ENCODE measurements at regions not wholly inside any gene's neighbourhood (a gene's known extent, or its start where the extent isn't known, plus 50 kb on each side); places are given as distances from the start of the nearest gene placed in this dataset.
"Not testable (repeated sequence)": the region's sequence is repeated elsewhere in the genome, so short reads cannot be mapped to it uniquely, and the experiment has no call there.

- H3K4me1 ChIP-seq (ENCODE audit: control insufficient read depth, insufficient read depth, low read length); H3K9me3 ChIP-seq (ENCODE audit: control insufficient read depth, insufficient read depth, low read length); H3K27me3 ChIP-seq (ENCODE audit: control insufficient read depth, insufficient read depth, low read length); H3K36me3 ChIP-seq (ENCODE audit: control insufficient read depth, insufficient read depth, low read length); H3K4me3 ChIP-seq (ENCODE audit: low read depth, low read length); H3K9ac ChIP-seq (ENCODE audit: low read depth, low read length): not testable (repeated sequence)
Observed at GRCh38 chr15:77868048-77868629, 209.4 kb downstream of the TBC1D2B start.

- Histone ChIP-seq H3K4me1 (ENCODE audit: control insufficient read depth, insufficient read depth, low read length) (no peaks in the 10 kb centered on the region), H3K4me3 (ENCODE audit: low read depth, low read length) (no peak overlapping the region), H3K9ac (ENCODE audit: low read depth, low read length) (no peak overlapping the region), H3K9me3 (ENCODE audit: control insufficient read depth, insufficient read depth, low read length) (no peaks in the 10 kb centered on the region), H3K36me3 (ENCODE audit: control insufficient read depth, insufficient read depth, low read length) (no peaks in the 10 kb centered on the region), H3K27me3 (ENCODE audit: control insufficient read depth, insufficient read depth, low read length) (no peaks in the 10 kb centered on the region)
Observed at GRCh38 chr15:77867266-77868047, 210.1 kb downstream of the TBC1D2B start.

- Histone ChIP-seq H3K36me3 (ENCODE audit: control insufficient read depth, insufficient read depth, low read length) (no peaks in the 10 kb centered on the region), H3K27me3 (ENCODE audit: control insufficient read depth, insufficient read depth, low read length) (no peaks in the 10 kb centered on the region), H3K9ac (ENCODE audit: low read depth, low read length) (no peak overlapping the region), H3K4me1 (ENCODE audit: control insufficient read depth, insufficient read depth, low read length) (no peaks in the 10 kb centered on the region), H3K9me3 (ENCODE audit: control insufficient read depth, insufficient read depth, low read length) (no peaks in the 10 kb centered on the region), H3K4me3 (ENCODE audit: low read depth, low read length) (no peak overlapping the region)
Observed at GRCh38 chr15:77866596-77867125, 210.8 kb downstream of the TBC1D2B start.

- Histone ChIP-seq H3K4me3 (ENCODE audit: low read depth, low read length) (no peak overlapping the region), H3K4me1 (ENCODE audit: control insufficient read depth, insufficient read depth, low read length) (no peaks in the 10 kb centered on the region), H3K9me3 (ENCODE audit: control insufficient read depth, insufficient read depth, low read length) (no peaks in the 10 kb centered on the region), H3K9ac (ENCODE audit: low read depth, low read length) (no peak overlapping the region), H3K36me3 (ENCODE audit: control insufficient read depth, insufficient read depth, low read length) (no peaks in the 10 kb centered on the region), H3K27me3 (ENCODE audit: control insufficient read depth, insufficient read depth, low read length) (no peaks in the 10 kb centered on the region)
Observed at GRCh38 chr15:77866186-77866585, 211.3 kb downstream of the TBC1D2B start.

GRCh38 chr15:77865701-77866100 lies 211.8 kb downstream of the TBC1D2B start:
- Histone ChIP-seq H3K9ac (ENCODE audit: low read depth, low read length) (no peak overlapping the region), H3K4me3 (ENCODE audit: low read depth, low read length) (no peak overlapping the region), H3K36me3 (ENCODE audit: control insufficient read depth, insufficient read depth, low read length) (no peaks in the 10 kb centered on the region), H3K27me3 (ENCODE audit: control insufficient read depth, insufficient read depth, low read length) (no peaks in the 10 kb centered on the region), H3K9me3 (ENCODE audit: control insufficient read depth, insufficient read depth, low read length) (no peaks in the 10 kb centered on the region), H3K4me1 (ENCODE audit: control insufficient read depth, insufficient read depth, low read length) (no peaks in the 10 kb centered on the region)

- Histone ChIP-seq H3K27me3 (ENCODE audit: control insufficient read depth, insufficient read depth, low read length) (no peaks in the 10 kb centered on the region), H3K4me3 (ENCODE audit: low read depth, low read length) (no peak overlapping the region), H3K36me3 (ENCODE audit: control insufficient read depth, insufficient read depth, low read length) (no peaks in the 10 kb centered on the region), H3K9me3 (ENCODE audit: control insufficient read depth, insufficient read depth, low read length) (no peaks in the 10 kb centered on the region), H3K4me1 (ENCODE audit: control insufficient read depth, insufficient read depth, low read length) (no peaks in the 10 kb centered on the region), H3K9ac (ENCODE audit: low read depth, low read length) (no peak overlapping the region)
Observed at GRCh38 chr15:77865106-77865610, 212.4 kb downstream of the TBC1D2B start.

GRCh38 chr15:77864211-77865105 lies 213.1 kb downstream of the TBC1D2B start:
- Histone ChIP-seq H3K36me3 (ENCODE audit: control insufficient read depth, insufficient read depth, low read length) (no peaks in the 10 kb centered on the region), H3K4me3 (ENCODE audit: low read depth, low read length) (no peak overlapping the region), H3K27me3 (ENCODE audit: control insufficient read depth, insufficient read depth, low read length) (no peaks in the 10 kb centered on the region), H3K9ac (ENCODE audit: low read depth, low read length) (no peak overlapping the region), H3K4me1 (ENCODE audit: control insufficient read depth, insufficient read depth, low read length) (no peaks in the 10 kb centered on the region), H3K9me3 (ENCODE audit: control insufficient read depth, insufficient read depth, low read length) (no peaks in the 10 kb centered on the region)

- H3K9me3 ChIP-seq (ENCODE audit: control insufficient read depth, insufficient read depth, low read length): no peaks in the 10 kb centered on the region
- H3K27me3 ChIP-seq (ENCODE audit: control insufficient read depth, insufficient read depth, low read length): no peaks in the 10 kb centered on the region
- H3K4me3 ChIP-seq (ENCODE audit: low read depth, low read length): no peak overlapping the region
- no peaks in the 10 kb centered on the region for H3K4me1 ChIP-seq (ENCODE audit: control insufficient read depth, insufficient read depth, low read length)
- no peaks in the 10 kb centered on the region for H3K36me3 ChIP-seq (ENCODE audit: control insufficient read depth, insufficient read depth, low read length)
- no peak overlapping the region for H3K9ac ChIP-seq (ENCODE audit: low read depth, low read length)
Observed at GRCh38 chr15:77863491-77864105, 213.9 kb downstream of the TBC1D2B start.

- no peak overlapping the region for H3K9ac ChIP-seq (ENCODE audit: low read depth, low read length)
- no peaks in the 10 kb centered on the region for H3K27me3 ChIP-seq (ENCODE audit: control insufficient read depth, insufficient read depth, low read length)
- H3K36me3 ChIP-seq (ENCODE audit: control insufficient read depth, insufficient read depth, low read length): no peaks in the 10 kb centered on the region
- H3K4me3 ChIP-seq (ENCODE audit: low read depth, low read length): no peak overlapping the region
- no peaks in the 10 kb centered on the region for H3K4me1 ChIP-seq (ENCODE audit: control insufficient read depth, insufficient read depth, low read length)
- H3K9me3 ChIP-seq (ENCODE audit: control insufficient read depth, insufficient read depth, low read length): no peaks in the 10 kb centered on the region
Observed at GRCh38 chr15:77862651-77863104, 214.8 kb downstream of the TBC1D2B start.

- not testable (repeated sequence) for H3K9me3 ChIP-seq (ENCODE audit: control insufficient read depth, insufficient read depth, low read length); H3K36me3 ChIP-seq (ENCODE audit: control insufficient read depth, insufficient read depth, low read length); H3K9ac ChIP-seq (ENCODE audit: low read depth, low read length); H3K27me3 ChIP-seq (ENCODE audit: control insufficient read depth, insufficient read depth, low read length); H3K4me3 ChIP-seq (ENCODE audit: low read depth, low read length); H3K4me1 ChIP-seq (ENCODE audit: control insufficient read depth, insufficient read depth, low read length)
Observed at GRCh38 chr15:77861997-77862635, 215.4 kb downstream of the TBC1D2B start.
